ENCODE measurements at regions not wholly inside any gene's neighbourhood (a gene's known extent, or its start where the extent isn't known, plus 50 kb on each side); places are given as distances from the start of the nearest gene placed in this dataset.

DNA sequence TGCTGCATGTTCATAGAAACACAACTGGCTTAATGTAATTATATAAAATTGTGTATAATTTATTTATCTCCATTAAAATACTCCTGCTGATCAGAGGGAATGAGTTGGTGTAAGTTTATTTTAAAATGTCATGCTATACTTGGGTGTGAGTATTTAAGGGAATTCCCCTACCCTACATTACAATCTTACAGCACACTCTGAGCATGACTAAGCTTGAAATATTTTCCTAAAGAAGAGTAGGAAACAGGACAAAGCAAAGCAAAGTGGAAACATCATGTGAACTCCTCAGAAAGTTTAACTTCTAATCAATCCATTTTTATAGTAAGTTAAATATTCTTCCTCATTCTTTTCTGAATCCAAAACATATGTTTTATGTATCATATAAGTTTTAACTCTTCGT, 1271.3 kb downstream of the EFNA5 start:
- TF ChIP-seq CTCF (IDR thresholded peaks at IDR 0.05), result no peak
- no peak for TF ChIP-seq EP300 (IDR thresholded peaks at IDR 0.05)
- TF ChIP-seq POLR2A (IDR thresholded peaks at IDR 0.05), result no peak
- no peak for TF ChIP-seq POLR2AphosphoS5 (IDR thresholded peaks at IDR 0.05)
